ENCODE measurements at regions not wholly inside any gene's neighbourhood (a gene's known extent, or its start where the extent isn't known, plus 50 kb on each side); places are given as distances from the start of the nearest gene placed in this dataset.

DNA sequence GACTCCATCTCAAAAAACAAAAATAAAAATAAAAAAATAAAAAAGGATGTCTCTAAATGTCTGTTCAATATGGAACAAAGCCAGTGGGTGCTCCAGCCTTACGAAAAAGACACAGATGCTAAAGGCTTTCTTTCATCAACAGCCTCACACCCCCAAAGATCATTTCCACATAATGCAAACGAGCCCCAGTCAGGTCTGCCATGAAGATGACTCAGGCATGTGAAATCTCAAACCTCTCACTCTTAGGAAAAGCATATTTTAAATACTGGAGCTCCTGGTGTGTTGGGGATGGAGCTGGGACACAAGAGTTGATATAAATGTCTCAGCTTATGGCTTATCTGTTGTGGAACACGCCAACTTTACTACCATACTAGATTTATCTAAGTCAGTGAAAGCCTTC is 49.9 kb upstream of the PLXNC1 start:
- Histone ChIP-seq H3F3A (ENCODE audit: insufficient read depth, low read length) (no peaks in the 10 kb centered on the region), H3K4me2 (ENCODE audit: low read length) (no peak overlapping the region), H2AFZ (ENCODE audit: low read length) (no peak overlapping the region), H3K27me3 (ENCODE audit: insufficient read depth, low read length) (0 out of 2 replicates have a peak, but pooled peaks cover 4% of the 10 kb centered on the region), H3K27ac (ENCODE audit: low read depth, low read length, poor library complexity, severe bottlenecking) (no peak overlapping the region), H3K9ac (ENCODE audit: low read length) (no peak overlapping the region), H3K4me3 (ENCODE audit: low read depth, low read length, poor library complexity, severe bottlenecking) (no peak overlapping the region), H3K9me3 (ENCODE audit: low read length) (no peaks in the 10 kb centered on the region), H3K36me3 (ENCODE audit: insufficient read depth, low read length) (no peaks in the 10 kb centered on the region), H3K9me2 (ENCODE audit: low read depth, low read length) (no peaks in the 10 kb centered on the region), H4K20me1 (ENCODE audit: insufficient read depth, low read length) (no peaks in the 10 kb centered on the region), H3K79me2 (ENCODE audit: insufficient read depth, low read length) (no peaks in the 10 kb centered on the region), H3K4me1 (ENCODE audit: insufficient read depth, low read length, severe bottlenecking) (peaks cover 7% of the 10 kb centered on the region)
- TF ChIP-seq EZH2 (IDR thresholded peaks at IDR 0.05; ENCODE audit: borderline replicate concordance, low read length) = no peak
- TF ChIP-seq, protein P1, sequence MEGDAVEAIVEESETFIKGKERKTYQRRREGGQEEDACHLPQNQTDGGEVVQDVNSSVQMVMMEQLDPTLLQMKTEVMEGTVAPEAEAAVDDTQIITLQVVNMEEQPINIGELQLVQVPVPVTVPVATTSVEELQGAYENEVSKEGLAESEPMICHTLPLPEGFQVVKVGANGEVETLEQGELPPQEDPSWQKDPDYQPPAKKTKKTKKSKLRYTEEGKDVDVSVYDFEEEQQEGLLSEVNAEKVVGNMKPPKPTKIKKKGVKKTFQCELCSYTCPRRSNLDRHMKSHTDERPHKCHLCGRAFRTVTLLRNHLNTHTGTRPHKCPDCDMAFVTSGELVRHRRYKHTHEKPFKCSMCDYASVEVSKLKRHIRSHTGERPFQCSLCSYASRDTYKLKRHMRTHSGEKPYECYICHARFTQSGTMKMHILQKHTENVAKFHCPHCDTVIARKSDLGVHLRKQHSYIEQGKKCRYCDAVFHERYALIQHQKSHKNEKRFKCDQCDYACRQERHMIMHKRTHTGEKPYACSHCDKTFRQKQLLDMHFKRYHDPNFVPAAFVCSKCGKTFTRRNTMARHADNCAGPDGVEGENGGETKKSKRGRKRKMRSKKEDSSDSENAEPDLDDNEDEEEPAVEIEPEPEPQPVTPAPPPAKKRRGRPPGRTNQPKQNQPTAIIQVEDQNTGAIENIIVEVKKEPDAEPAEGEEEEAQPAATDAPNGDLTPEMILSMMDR (IDR thresholded peaks at IDR 0.05; ENCODE audit: low read length) = no peak
